NCI-H2171 (cell line): ENCODE measurements at regions not wholly inside any gene's neighbourhood (a gene's known extent, or its start where the extent isn't known, plus 50 kb on each side); places are given as distances from the start of the nearest gene placed in this dataset.

Experiments used
- DNase-seq: peaks from one replicate; lab custom pipeline; 2025; lab: John Stamatoyannopoulos, UW

GRCh38 chr4:121227341-121227792, 63.2 kb upstream of the TNIP3 start:
- no peak for DNase-seq

GRCh38 chr4:121226362-121226761, 62.2 kb upstream of the TNIP3 start:
- DNase-seq, result no peak

GRCh38 chr4:121221608-121222007, 57.5 kb upstream of the TNIP3 start:
- DNase-seq, result no peak

GRCh38 chr4:121221201-121221600, 57.1 kb upstream of the TNIP3 start:
- no peak for DNase-seq

GRCh38 chr4:121220698-121221097, 56.6 kb upstream of the TNIP3 start:
- no peak for DNase-seq

- DNase-seq, result no peak
Observed at GRCh38 chr4:121219227-121219626, 55.1 kb upstream of the TNIP3 start.

DNA sequence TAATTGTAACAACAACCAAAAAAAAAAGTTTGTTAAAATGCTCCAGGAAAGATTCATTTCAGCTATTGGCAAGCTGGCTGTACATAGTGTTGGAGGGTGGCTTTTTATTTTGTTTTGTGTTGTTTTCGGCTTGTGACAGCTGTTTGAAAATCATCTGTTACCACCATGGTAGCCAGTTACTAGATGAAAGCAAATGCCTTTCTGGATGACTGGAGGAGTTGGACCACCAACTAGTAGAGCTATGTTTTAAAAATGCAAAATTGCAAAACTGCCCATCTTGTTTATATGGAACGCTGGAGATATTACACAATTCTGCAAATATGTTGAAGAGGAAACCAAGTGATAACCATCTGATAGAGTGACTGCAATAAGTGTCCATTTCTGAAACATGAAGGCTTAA, 53.2 kb upstream of the TNIP3 start:
- no peak for DNase-seq

- no peak for DNase-seq
Observed at GRCh38 chr4:121216461-121216860, 52.3 kb upstream of the TNIP3 start.

- no peak for DNase-seq
Observed at GRCh38 chr4:121213940-121214339, 49.8 kb upstream of the TNIP3 start.
